ENCODE measurements at regions not wholly inside any gene's neighbourhood (a gene's known extent, or its start where the extent isn't known, plus 50 kb on each side); places are given as distances from the start of the nearest gene placed in this dataset.

DNA sequence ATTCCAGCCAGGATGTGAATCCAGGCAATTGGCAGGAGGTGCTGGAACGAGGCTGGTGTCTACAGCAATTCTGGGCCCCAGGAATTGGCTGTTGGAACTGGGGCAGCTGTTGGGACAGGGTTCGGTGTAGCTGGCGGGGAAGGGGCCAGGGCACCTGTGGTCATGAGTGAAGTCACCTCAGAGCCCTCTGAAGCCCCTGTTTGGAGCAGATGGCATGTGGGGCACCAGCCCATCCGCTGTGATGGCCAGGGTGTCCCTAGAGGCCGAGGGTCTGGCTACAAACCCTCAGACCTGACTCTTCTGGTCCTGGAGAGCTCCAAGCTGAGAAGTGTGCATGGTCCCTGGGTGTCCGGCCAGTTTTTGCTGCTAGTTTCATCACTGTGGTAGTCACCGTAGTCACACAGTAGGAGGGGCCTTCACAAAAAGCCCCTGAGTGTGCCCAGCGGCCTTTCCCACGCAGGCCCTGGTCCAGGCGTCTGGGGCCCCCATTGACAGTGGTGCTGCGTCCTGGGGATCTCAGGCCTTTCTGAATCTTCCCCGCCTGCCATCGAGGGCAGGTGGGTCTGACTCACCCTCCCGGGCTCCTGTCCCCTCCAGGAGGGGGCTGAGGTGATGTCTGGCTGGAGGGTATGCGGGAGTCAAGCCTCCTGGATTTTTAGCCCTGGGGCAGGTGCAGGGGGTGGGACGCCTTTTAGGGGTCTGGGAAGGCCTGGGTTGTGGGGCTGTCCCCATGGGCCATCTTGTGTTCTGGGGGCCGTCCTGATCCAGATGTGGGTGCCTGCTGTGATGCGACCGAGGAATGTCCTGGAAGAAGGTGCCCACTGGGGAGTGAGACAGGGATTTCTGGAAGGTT lies 368.0 kb downstream of the TMEM121 start:
- TF ChIP-seq CTCF (IDR thresholded peaks at IDR 0.05): no peak
- no peak for TF ChIP-seq POLR2A (IDR thresholded peaks at IDR 0.05)
